HG02870 (cell line): ENCODE measurements at regions not wholly inside any gene's neighbourhood (a gene's known extent, or its start where the extent isn't known, plus 50 kb on each side); places are given as distances from the start of the nearest gene placed in this dataset.
A peak's percentile ranks its signal among the peaks of the same experiment; 100 is the strongest.

ENCODE experiments used
- ATAC-seq: cut with Tn5 transposase; IDR thresholded peaks from one replicate; pipeline ENCODE4 v1.9.1; 2021; ENCODE audit warnings: mild to moderate bottlenecking, moderate library complexity; ENCODE audit not compliant: unreplicated experiment

DNA sequence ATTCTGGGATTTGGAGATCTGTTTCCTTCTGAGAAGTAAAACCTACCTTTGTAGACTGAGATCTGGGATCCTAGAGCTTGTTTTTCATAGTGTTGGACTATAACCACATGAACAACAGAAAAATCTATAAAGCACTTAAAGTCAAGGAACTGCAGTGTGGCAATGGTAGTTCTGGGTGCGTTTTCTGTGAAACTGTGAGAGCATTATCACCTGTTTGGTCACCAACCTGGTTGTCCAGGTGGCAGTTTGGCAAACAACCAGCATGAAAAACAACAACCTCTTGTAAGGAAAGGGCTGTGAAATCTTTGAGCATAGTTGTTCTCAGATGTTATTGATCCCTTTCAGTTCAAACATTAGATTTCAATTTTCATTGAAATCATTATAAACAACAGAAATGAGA, 215.8 kb upstream of the CITED2 start:
- no peak for ATAC-seq

DNA sequence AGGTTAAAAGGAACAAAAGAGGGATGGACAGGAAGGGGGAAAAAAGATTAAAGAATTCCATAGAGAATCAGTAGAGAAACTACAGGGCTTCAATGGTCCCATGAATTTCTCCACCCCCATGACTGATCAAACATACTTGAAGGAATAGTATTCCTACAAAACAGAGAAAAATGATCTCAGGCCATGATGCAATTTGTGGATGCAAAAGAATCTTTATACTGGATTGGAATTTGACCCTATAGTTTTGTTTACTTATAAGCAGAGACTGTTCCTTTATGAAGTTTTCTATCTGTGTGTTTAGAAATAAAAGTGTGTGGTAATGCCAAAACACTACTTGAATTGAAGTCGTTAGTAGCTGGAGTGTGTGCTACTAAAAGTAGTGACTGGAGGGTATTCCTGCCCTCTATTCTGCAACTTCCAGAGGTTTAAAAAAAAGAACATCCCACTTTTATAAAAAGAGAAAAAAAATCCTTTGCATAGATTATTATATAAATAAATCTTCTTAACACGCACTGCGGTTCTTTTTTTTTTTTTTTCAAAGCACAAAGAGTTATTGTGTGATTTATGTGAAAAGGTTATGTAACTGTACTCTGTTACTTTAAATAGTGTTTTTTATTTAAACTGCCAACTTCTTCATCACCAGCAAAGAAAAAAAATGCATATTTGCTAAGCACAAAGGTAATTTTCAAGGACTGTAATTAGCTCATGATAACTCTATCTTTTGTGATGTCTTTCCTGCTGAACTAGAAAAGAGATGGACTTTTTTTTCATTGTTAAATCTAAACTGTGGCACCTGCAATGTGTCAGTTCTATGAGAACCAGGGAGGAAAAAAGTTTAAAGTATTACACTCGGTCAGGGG, 214.5 kb upstream of the CITED2 start:
- ATAC-seq: no peak

DNA sequence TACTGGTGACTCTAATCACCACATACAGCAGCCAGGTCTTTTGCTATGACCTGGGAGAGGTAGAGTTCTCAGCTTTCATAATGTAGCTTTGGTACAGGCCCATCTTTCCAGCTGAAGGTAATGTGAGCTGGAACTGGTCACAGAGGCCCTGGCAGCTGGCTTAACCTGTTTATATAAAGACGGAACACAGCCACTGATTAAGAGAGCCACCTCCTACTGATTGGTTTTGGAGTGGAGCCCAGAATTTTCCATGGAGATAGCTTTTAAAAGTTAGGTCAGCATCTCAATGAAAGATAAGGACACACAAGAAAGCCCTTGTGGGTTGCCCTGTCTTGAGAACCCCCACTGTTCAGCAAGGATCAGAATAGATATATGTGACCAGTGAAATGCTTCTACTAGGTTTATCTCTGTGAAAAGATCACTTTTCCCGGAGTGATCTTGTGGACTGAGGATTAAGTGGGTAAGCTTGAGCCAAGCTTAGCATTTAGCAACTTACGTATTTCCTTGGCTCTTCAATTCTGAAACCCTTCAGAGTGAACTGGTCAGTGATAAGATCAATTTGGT, 213.7 kb upstream of the CITED2 start:
- no peak for ATAC-seq

- ATAC-seq: no peak
Measured at GRCh38 chr6:139587469-139587868, 213.0 kb upstream of the CITED2 start.

- ATAC-seq: no peak
Measured at GRCh38 chr6:139586273-139586672, 211.8 kb upstream of the CITED2 start.

- ATAC-seq: no peak
Measured at GRCh38 chr6:139584599-139584998, 210.2 kb upstream of the CITED2 start.

- no peak for ATAC-seq
Measured at GRCh38 chr6:139583420-139583819, 209.0 kb upstream of the CITED2 start.

DNA sequence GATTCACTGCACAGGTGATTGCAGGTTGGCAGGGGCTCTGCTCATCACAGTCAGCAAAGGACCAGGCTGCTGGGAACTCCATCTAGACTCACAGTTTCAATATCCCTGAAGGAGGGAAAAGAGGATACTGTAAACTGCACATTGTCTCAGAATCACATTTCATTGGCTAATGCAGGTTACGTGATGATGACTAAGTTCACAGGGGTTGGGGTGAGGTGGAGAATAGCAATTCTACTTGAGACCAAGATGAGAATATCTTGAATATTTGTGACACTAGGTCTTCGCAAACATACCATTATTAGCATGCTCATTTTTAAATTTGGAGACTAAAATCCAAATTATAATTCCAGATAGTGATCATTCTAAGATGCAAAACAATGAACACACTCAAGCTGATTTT, 208.5 kb upstream of the CITED2 start:
- no peak for ATAC-seq

DNA sequence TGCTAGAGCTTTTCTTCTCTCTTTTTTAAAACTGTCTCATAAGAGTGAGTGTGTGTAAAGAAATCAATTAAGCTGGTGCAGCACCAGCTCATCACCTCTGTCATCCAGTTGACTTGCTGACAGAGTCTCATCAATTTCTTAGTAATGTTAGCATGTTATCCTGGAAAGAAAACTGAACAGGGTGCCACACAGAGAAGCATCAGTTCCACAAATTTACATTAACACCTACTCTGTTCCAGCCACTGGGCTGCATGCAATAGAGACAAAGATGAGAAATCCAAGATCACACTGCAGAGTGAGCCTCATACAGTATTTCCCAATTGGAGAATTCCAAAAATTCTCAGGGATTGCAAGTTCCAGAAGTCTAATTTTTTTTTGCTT, 207.0 kb upstream of the CITED2 start:
- ATAC-seq: no peak

DNA sequence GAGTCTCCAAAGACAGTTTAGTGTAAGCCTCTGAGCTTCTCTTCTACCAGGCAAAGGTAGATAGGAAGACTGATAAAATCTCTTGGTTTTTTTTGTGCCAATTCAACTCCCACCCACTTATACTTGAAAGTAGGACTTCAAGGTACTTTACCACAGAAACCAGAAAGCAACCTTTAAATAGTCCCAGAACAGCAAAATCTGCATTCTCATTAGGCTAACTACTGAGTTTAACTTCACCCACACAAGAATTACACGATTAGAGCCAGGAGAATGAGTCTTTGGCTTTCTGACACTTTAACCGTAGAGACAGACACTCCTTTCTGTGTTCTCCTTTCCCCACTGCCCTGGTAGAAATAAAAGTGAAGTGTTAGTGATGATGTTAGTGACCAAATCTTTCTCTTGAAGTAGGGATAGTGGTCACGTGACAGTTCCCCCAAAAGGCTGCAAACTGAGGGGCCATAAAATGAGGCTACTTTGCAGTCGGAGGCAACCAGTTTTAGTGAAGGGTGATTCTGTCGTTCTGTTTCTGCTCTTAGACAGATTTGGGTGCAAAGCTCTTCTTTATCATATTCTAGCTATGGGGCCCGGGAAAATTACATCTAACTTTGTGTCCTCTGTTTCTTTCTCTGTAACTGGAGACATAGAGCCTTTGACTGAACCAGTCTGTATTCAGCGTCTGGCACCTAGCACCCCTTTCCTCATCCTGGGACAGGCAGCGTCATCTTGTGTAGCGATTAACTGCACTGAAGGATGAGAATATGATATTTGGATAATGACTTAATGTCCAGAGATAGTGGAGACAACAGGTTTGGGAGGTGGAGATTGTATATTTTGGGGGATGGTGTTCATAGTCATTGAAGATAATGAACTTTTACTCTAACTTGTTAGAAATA, 206.4 kb upstream of the CITED2 start:
- peak; percentile 96 for ATAC-seq

GRCh38 chr6:139577763-139578604, 203.5 kb upstream of the CITED2 start:
- ATAC-seq: no peak

- no peak for ATAC-seq
Measured at GRCh38 chr6:139577124-139577762, 202.8 kb upstream of the CITED2 start.

DNA sequence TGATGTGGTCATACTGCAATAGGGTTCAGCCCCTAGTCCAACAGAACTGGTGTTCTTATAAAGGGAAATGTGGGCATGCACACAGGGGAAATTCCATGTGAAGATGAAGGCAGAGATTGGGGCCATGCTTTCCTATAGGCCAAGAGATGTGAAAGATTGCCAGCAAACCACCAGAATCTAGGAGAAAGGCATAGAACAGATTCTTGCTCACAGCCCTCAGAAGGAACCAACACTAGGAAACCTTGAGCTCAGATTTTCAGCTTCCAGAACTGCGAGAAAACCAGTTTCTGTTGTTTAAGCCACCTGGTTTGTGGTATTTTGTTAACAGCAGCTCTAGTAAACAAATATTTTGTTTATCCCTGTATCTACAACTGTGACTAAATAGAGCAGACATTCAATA, 197.6 kb upstream of the CITED2 start:
- no peak for ATAC-seq

GRCh38 chr6:139570166-139570565, 195.7 kb upstream of the CITED2 start:
- ATAC-seq: no peak

GRCh38 chr6:139569566-139569965, 195.1 kb upstream of the CITED2 start:
- ATAC-seq: peak; percentile 47

- no peak for ATAC-seq
Measured at GRCh38 chr6:139568956-139569538, 194.6 kb upstream of the CITED2 start.

DNA sequence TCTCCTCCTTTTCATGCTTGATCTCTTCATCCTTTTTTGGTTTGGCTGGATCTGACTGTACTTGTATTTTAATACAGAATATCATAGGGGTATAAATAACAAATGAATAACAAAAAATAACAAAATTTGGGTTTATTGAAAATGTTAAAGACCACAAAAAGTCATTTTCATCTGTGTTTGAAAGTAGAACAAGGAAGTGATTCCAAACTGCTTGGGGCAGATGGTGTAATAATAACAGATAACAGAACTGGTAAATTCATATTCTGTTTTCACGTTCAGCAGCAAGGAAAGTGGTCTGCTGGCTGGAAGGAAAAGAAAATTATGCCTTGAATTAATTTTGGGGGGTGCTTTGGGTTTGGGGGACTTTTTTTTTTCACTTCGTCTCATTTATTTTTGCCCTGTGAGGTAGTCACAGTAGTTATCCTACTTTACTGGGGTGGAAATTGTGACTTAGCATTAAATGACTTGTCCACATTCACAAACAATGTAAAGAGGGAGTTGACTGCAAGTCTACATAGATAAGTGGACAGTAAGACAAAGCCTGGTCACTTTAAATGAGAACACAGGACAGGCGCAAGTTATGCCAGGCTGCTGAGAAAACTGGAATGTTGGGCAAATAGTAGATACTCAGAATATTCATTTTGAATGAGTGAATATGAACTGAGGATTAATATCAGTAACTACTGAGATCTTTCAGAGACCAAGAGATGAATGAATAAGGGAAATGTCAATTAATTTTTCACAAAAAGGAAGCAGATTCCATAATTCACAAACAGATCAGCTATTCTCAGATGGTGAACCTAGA, 193.9 kb upstream of the CITED2 start:
- ATAC-seq: peak; percentile 55

- ATAC-seq: no peak
Measured at GRCh38 chr6:139567095-139567494, 192.6 kb upstream of the CITED2 start.

- ATAC-seq: no peak
Measured at GRCh38 chr6:139565591-139565990, 191.1 kb upstream of the CITED2 start.
